HCT116 (cell line): ENCODE measurements at regions not wholly inside any gene's neighbourhood (a gene's known extent, or its start where the extent isn't known, plus 50 kb on each side); places are given as distances from the start of the nearest gene placed in this dataset.

Experiments used
- ATAC-seq: fragments of 200-7000 bp; cut with Tn5 transposase; 2 replicates; pipeline ENCODE4 v1.9.1; 2020; ENCODE audit warnings: mild to moderate bottlenecking, moderate library complexity
- BruUV-seq: library from RNA; stranded (reverse); fragments of 400-500 nt; replicated peaks from 2 replicates; lab custom pipeline; 2021; lab: Mats Ljungman, UMichigan
- CTCF ChIA-PET: fragments of 300-600 bp; sonication (Branson Sonifier 250); formaldehyde crosslinking; loops from one replicate; lab custom pipeline; 2021; ENCODE audit warnings: antibody characterized with exemption; lab: Charles Lee
- POLR2A ChIA-PET: fragments of 300-600, 350-600 bp; sonication (Branson Sonifier 250); formaldehyde crosslinking; loops from one replicate; lab custom pipeline; 2021; ENCODE audit warnings: antibody characterized with exemption; lab: Charles Lee
- RAD21 ChIA-PET, 2 experiments: fragments of 300-600 bp; sonication (Branson Sonifier 250); formaldehyde crosslinking; loops; one replicate each; lab custom pipeline; 2023; ENCODE audit warnings: low total read pairs in 2 of 2; ENCODE audit not compliant: uncharacterized antibody in 2 of 2, unreplicated experiment in 2 of 2, low non-redundant PET in 1 of 2; lab: Charles Lee
- DNase-seq: peaks from one replicate; pipeline ENCODE4 v3.0.0-alpha.2; 2010; ENCODE audit warnings: low read depth, low spot score
- H2AFZ ChIP-seq: fragments of 200-600 bp; shearing (Covaris generic), sonication (generic); 2 replicates; pipeline ENCODE4 v1.6.1; 2017; ENCODE audit warnings: low read depth, mixed run types, mixed read lengths, antibody characterized with exemption, low read length; ENCODE audit not compliant: poor library complexity, severe bottlenecking
- H3K27ac ChIP-seq: 2 replicates; pipeline ENCODE4 v1.5.1; 2012; ENCODE audit warnings: low read depth, low read length
- H3K27me3 ChIP-seq: fragments of 200-600 bp; sonication (generic); 2 replicates; pipeline ENCODE4 v1.6.1; 2016; ENCODE audit warnings: mixed run types, low read length, mixed read lengths; ENCODE audit not compliant: insufficient read depth
- H3K36me3 ChIP-seq, 2 experiments: fragments of 200-500 bp in 1 of 2; fragments of 200-600 bp in 1 of 2; sonication (Bioruptor generic) in 1 of 2; sonication (generic) in 1 of 2; 2 replicates each; pipeline versions ENCODE4 v1.5.1 to v1.6.1; 2014 to 2016; ENCODE audit warnings: low read length in 2 of 2, inconsistent platforms in 1 of 2, mixed read lengths in 1 of 2, mixed run types in 1 of 2; ENCODE audit not compliant: insufficient read depth in 2 of 2, control insufficient read depth in 1 of 2
- H3K4me1 ChIP-seq, 2 experiments: fragments of 200-600 bp in 1 of 2; sonication (generic) in 1 of 2; 2 replicates each; pipeline versions ENCODE4 v1.5.1 to v1.6.1; 2012 to 2017; ENCODE audit warnings: low read length in 2 of 2, inconsistent platforms in 1 of 2, mild to moderate bottlenecking in 1 of 2, mixed read lengths in 1 of 2, mixed run types in 1 of 2, moderate library complexity in 1 of 2; ENCODE audit not compliant: insufficient read depth in 2 of 2, control insufficient read depth in 1 of 2
- H3K4me2 ChIP-seq: fragments of 200-600 bp; sonication (generic); 2 replicates; pipeline ENCODE4 v1.6.1; 2017; ENCODE audit warnings: mixed run types, low read length, mixed read lengths
- H3K4me3 ChIP-seq, 2 experiments: fragments of 200-600 bp in 1 of 2; sonication (generic) in 1 of 2; replicated peaks in 1 of 2; 2 replicates each; pipeline ENCODE4 v1.5.1; 2011 to 2016; ENCODE audit warnings: low read length in 2 of 2, control low read depth in 1 of 2, low read depth in 1 of 2, mild to moderate bottlenecking in 1 of 2, mixed read lengths in 1 of 2, mixed run types in 1 of 2
- H3K79me2 ChIP-seq: fragments of 200-600 bp; sonication (generic); 2 replicates; pipeline ENCODE4 v1.6.1; 2017; ENCODE audit warnings: mild to moderate bottlenecking, mixed run types, low read length, moderate library complexity, mixed read lengths; ENCODE audit not compliant: insufficient read depth
- H3K9ac ChIP-seq: fragments of 200-600 bp; sonication (generic); 2 replicates; pipeline ENCODE4 v1.6.1; 2016; ENCODE audit warnings: low read length, mixed read lengths
- H3K9me2 ChIP-seq: fragments of 200-600 bp; sonication (generic), shearing (Covaris generic); 2 replicates; pipeline ENCODE4 v1.6.1; 2017; ENCODE audit warnings: mixed run types, mild to moderate bottlenecking, moderate library complexity; ENCODE audit not compliant: insufficient read depth
- H3K9me3 ChIP-seq, 2 experiments: fragments of 200-500 bp in 1 of 2; fragments of 200-600 bp in 1 of 2; sonication (Bioruptor generic) in 1 of 2; sonication (generic) in 1 of 2; 2 replicates each; pipeline ENCODE4 v1.6.1; 2014 to 2017; ENCODE audit warnings: low read length in 2 of 2, mixed read lengths in 2 of 2, inconsistent platforms in 1 of 2, low read depth in 1 of 2, mild to moderate bottlenecking in 1 of 2, mixed run types in 1 of 2, moderate library complexity in 1 of 2; ENCODE audit not compliant: control insufficient read depth in 1 of 2, insufficient read depth in 1 of 2
- H4K20me1 ChIP-seq: fragments of 200-600 bp; sonication (generic), shearing (Covaris generic); 2 replicates; pipeline ENCODE4 v1.6.1; 2017; ENCODE audit warnings: mixed run types, mild to moderate bottlenecking, moderate library complexity; ENCODE audit not compliant: insufficient read depth
- CBX3 ChIP-seq: IDR thresholded peaks from 2 replicates; pipeline ENCODE4 v1.6.1; 2012; ENCODE audit warnings: low read depth
- CEBPB ChIP-seq: IDR thresholded peaks from 2 replicates; pipeline ENCODE4 v1.6.1; 2012; ENCODE audit warnings: low read depth
- CTCF ChIP-seq, 3 experiments: fragments of 200-600 bp in 1 of 3; sonication (generic) in 1 of 3; IDR thresholded peaks in 2 of 3; conservative IDR thresholded peaks in 1 of 3; 2 replicates each; pipeline ENCODE4 v1.5.1; 2012 to 2017; ENCODE audit warnings: low read depth in 2 of 3, low read length in 2 of 3, antibody characterized with exemption in 1 of 3, borderline replicate concordance in 1 of 3, control low read depth in 1 of 3, mild to moderate bottlenecking in 1 of 3, mixed read lengths in 1 of 3, mixed run types in 1 of 3, moderate library complexity in 1 of 3; ENCODE audit not compliant: insufficient read depth in 1 of 3
- EGR1 ChIP-seq: IDR thresholded peaks from 2 replicates; pipeline ENCODE4 v1.6.1; 2012; ENCODE audit warnings: low read depth
- ELF1 ChIP-seq: IDR thresholded peaks from 2 replicates; pipeline ENCODE4 v1.6.1; 2012; ENCODE audit warnings: low read depth, borderline replicate concordance
- EZH2phosphoT487 ChIP-seq: fragments of 200-600 bp; IDR thresholded peaks from 2 replicates; pipeline ENCODE4 v1.6.1; 2018; ENCODE audit warnings: antibody characterized with exemption, borderline replicate concordance
- FOSL1 ChIP-seq: IDR thresholded peaks from 2 replicates; pipeline ENCODE4 v1.6.1; 2012; ENCODE audit warnings: low read depth
- JUND ChIP-seq: IDR thresholded peaks from 2 replicates; pipeline ENCODE4 v1.6.1; 2012
- POLR2A ChIP-seq: IDR thresholded peaks from 2 replicates; pipeline ENCODE4 v1.7.0; 2011; ENCODE audit warnings: borderline replicate concordance; ENCODE audit not compliant: insufficient read depth, insufficient read length; ENCODE audit errors: extremely low read depth
- RAD21 ChIP-seq: IDR thresholded peaks from 2 replicates; pipeline ENCODE4 v1.6.1; 2012; ENCODE audit warnings: low read depth, mild to moderate bottlenecking
- SIN3A ChIP-seq: IDR thresholded peaks from 2 replicates; pipeline ENCODE4 v1.6.1; 2012; ENCODE audit warnings: low read depth
- SP1 ChIP-seq: IDR thresholded peaks from 2 replicates; pipeline ENCODE4 v1.6.1; 2012; ENCODE audit warnings: low read depth
- SRF ChIP-seq: IDR thresholded peaks from 2 replicates; pipeline ENCODE4 v1.6.1; 2012; ENCODE audit warnings: low read depth
- YY1 ChIP-seq: IDR thresholded peaks from 2 replicates; pipeline ENCODE4 v1.6.1; 2011; ENCODE audit warnings: low read length, low read depth, moderate library complexity, mild to moderate bottlenecking; ENCODE audit not compliant: insufficient replicate concordance; ENCODE audit errors: extremely low read depth
- ZBTB33 ChIP-seq: IDR thresholded peaks from 2 replicates; pipeline ENCODE4 v1.6.1; 2011; ENCODE audit warnings: mild to moderate bottlenecking, low read length, moderate library complexity; ENCODE audit not compliant: insufficient replicate concordance; ENCODE audit errors: extremely low read depth
- ZFX ChIP-seq: fragments of 450-650 bp; IDR thresholded peaks from 2 replicates; pipeline ENCODE4 v1.6.1; 2017
- ZNF274 ChIP-seq: fragments of 200-500 bp; sonication (Bioruptor generic); IDR thresholded peaks from 2 replicates; pipeline ENCODE4 v1.6.1; 2014; ENCODE audit warnings: mild to moderate bottlenecking, low read depth, low read length, inconsistent platforms
- intact Hi-C: fragments of 100-400 bp; cut with micrococcal nuclease; formaldehyde crosslinking; loops from 2 replicates; pipeline ENCODE4 v1.10.0; 2022
- TF ChIP-seq, protein P1 (sequence below): IDR thresholded peaks from 2 replicates; pipeline ENCODE4 v1.6.1; 2012
- TF ChIP-seq, protein P2 (sequence below): IDR thresholded peaks from 2 replicates; pipeline ENCODE4 v1.6.1; 2012

DNA sequence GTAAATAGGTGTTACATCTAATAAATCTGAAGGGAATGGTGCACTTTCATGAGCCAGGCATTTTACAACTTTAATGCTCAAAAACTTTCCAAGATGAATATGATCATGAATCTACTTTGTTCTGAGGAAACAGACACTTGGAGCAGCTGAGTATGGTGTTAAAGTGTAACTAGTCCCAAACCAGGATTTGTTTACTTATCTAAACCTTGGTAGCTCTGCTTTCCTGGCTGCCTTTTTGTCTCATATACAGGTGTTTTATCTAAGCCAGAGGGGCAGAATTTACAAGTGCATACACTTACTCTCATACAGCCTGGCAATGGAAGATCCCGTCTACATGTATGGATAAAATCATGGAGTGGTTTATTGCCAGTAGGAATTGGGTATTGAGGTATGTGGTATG, 171.5 kb downstream of the FAT3 start:
- no TSS peak for BruUV-seq
- H3K9me3 ChIP-seq, result peaks cover 0 to 10% of the 10 kb centered on the region in 2 experiments; a peak in 2 of 4 replicates
- H3K4me3 ChIP-seq, result no peak overlapping the region
- POLR2A ChIA-PET, result no interaction called here
- no peaks in the 10 kb centered on the region for H3K79me2 ChIP-seq
- DNase-seq, result no peak
- no peaks in the 10 kb centered on the region for H4K20me1 ChIP-seq
- RAD21 ChIA-PET, result no interaction called here
- no peak for ATAC-seq
- H3K27me3 ChIP-seq, result no peaks in the 10 kb centered on the region
- H3K9me2 ChIP-seq, result no peaks in the 10 kb centered on the region
- no peaks in the 10 kb centered on the region for H3K36me3 ChIP-seq
- TF ChIP-seq FOSL1, result no peak
- TF ChIP-seq, protein P1, sequence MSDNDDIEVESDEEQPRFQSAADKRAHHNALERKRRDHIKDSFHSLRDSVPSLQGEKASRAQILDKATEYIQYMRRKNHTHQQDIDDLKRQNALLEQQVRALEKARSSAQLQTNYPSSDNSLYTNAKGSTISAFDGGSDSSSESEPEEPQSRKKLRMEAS, result no peak
- TF ChIP-seq, protein P2, sequence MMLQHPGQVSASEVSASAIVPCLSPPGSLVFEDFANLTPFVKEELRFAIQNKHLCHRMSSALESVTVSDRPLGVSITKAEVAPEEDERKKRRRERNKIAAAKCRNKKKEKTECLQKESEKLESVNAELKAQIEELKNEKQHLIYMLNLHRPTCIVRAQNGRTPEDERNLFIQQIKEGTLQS, result no peak
- TF ChIP-seq RAD21, result no peak
- TF ChIP-seq ZNF274, result no peak
- no peak for TF ChIP-seq POLR2A
- no peak for TF ChIP-seq CEBPB
- no peak for TF ChIP-seq EGR1
- TF ChIP-seq EZH2phosphoT487, result no peak
- TF ChIP-seq SIN3A, result no peak
- TF ChIP-seq YY1, result no peak
- no peak for TF ChIP-seq CBX3
- TF ChIP-seq ZBTB33, result no peak
- no peak for TF ChIP-seq SP1
- no peak for TF ChIP-seq ZFX
- no peak for TF ChIP-seq ELF1
- no peak for TF ChIP-seq SRF
- TF ChIP-seq CTCF (IDR thresholded peaks at IDR 0.05 in 2 of 3, conservative IDR thresholded peaks at IDR 0.05 in 1 of 3; ENCODE audit: borderline replicate concordance in 1 of 3, insufficient read depth in 1 of 3, low read depth in 2 of 3, low read length in 2 of 3), result no peak
- no peak for TF ChIP-seq JUND
- H2AFZ ChIP-seq, result no peak overlapping the region
- intact Hi-C loops, result no loop called here
- CTCF ChIA-PET, result no interaction called here
- no peak overlapping the region for H3K4me2 ChIP-seq
- no peak overlapping the region for H3K9ac ChIP-seq
- H3K27ac ChIP-seq, result no peak overlapping the region
- no peaks in the 10 kb centered on the region for H3K4me1 ChIP-seq
